HepG2 (cell line): ENCODE measurements at regions not wholly inside any gene's neighbourhood (a gene's known extent, or its start where the extent isn't known, plus 50 kb on each side); places are given as distances from the start of the nearest gene placed in this dataset.

Experiments
- CREB1 ChIP-seq, 2 experiments: fragments of 450-650 bp in 1 of 2; IDR thresholded peaks; 2 replicates each; pipeline ENCODE4 v1.6.1; 2016 to 2017; ENCODE audit warnings: control low read depth in 1 of 2, mild to moderate bottlenecking in 1 of 2, missing compliant biosample characterization in 1 of 2, missing genetic modification characterization in 1 of 2
- EEA1 ChIP-seq: sonication (generic); formaldehyde crosslinking; IDR thresholded peaks from 2 replicates; pipeline ENCODE4 v1.5.1; 2020; ENCODE audit warnings: mild to moderate bottlenecking, missing genetic modification reagents, borderline replicate concordance
- JUND ChIP-seq: sonication (generic); formaldehyde crosslinking; IDR thresholded peaks from 2 replicates; pipeline ENCODE4 v1.8.0; 2022; ENCODE audit warnings: mild to moderate bottlenecking, missing genetic modification reagents
- KDM4B ChIP-seq: sonication (generic); formaldehyde crosslinking; IDR thresholded peaks from 2 replicates; pipeline ENCODE4 v1.4.0; 2020; ENCODE audit warnings: missing genetic modification reagents
- SRF ChIP-seq: IDR thresholded peaks from 2 replicates; pipeline ENCODE4 v1.6.1; 2011; ENCODE audit warnings: mild to moderate bottlenecking, low read depth, low read length, moderate library complexity
- ZNF331 ChIP-seq: sonication (generic); formaldehyde crosslinking; IDR thresholded peaks from 2 replicates; pipeline ENCODE4 v1.4.0; 2020; ENCODE audit warnings: missing genetic modification reagents
- ZNF354B ChIP-seq: sonication (generic); formaldehyde crosslinking; IDR thresholded peaks from 2 replicates; pipeline ENCODE4 v1.8.0; 2022; ENCODE audit warnings: mild to moderate bottlenecking, missing genetic modification reagents
- ZNF367 ChIP-seq: sonication (generic); formaldehyde crosslinking; IDR thresholded peaks from 2 replicates; pipeline ENCODE4 v1.4.0; 2020; ENCODE audit warnings: missing genetic modification reagents, borderline replicate concordance
- ZNF501 ChIP-seq: sonication (generic); formaldehyde crosslinking; IDR thresholded peaks from 2 replicates; pipeline ENCODE4 v1.5.1; 2020; ENCODE audit warnings: mild to moderate bottlenecking, moderate library complexity, missing genetic modification reagents
- TF ChIP-seq, protein P1 (sequence below): sonication (generic); formaldehyde crosslinking; IDR thresholded peaks from 2 replicates; pipeline ENCODE4 v1.4.0; 2020; ENCODE audit warnings: mild to moderate bottlenecking, missing genetic modification reagents
- TF ChIP-seq, protein P2 (sequence below): sonication (generic); formaldehyde crosslinking; IDR thresholded peaks from 2 replicates; pipeline ENCODE4 v1.8.1; 2023; ENCODE audit warnings: mild to moderate bottlenecking, moderate library complexity, missing genetic modification reagents
- TF ChIP-seq, protein P3 (sequence below): sonication (generic); formaldehyde crosslinking; IDR thresholded peaks from 2 replicates; pipeline ENCODE4 v1.5.0; 2020; ENCODE audit warnings: mild to moderate bottlenecking, missing genetic modification reagents, borderline replicate concordance

DNA sequence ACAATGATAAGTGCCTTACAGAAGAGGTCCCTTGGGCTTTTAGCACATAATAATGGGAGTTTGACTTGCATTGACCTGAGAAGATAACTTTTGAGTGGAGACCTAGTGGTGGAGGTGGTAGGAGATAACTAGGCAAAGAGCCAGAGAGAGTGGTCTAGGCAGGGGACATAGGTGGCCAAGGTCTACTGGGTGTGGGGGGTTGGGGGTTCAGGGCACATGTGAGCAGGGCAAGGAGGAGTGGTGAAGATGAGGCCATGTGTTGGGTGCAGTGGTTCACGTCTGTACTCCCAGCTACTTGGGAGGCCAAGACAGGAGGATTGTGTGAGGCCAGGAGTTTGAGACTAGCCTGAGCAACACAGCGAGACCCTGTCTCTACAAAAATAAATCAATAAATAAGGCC is 74.3 kb upstream of the CTNNBL1 start:
- TF ChIP-seq, protein P1, sequence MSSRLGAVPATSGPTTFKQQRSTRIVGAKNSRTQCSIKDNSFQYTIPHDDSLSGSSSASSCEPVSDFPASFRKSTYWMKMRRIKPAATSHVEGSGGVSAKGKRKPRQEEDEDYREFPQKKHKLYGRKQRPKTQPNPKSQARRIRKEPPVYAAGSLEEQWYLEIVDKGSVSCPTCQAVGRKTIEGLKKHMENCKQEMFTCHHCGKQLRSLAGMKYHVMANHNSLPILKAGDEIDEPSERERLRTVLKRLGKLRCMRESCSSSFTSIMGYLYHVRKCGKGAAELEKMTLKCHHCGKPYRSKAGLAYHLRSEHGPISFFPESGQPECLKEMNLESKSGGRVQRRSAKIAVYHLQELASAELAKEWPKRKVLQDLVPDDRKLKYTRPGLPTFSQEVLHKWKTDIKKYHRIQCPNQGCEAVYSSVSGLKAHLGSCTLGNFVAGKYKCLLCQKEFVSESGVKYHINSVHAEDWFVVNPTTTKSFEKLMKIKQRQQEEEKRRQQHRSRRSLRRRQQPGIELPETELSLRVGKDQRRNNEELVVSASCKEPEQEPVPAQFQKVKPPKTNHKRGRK (CRISPR knock-in tag), result no peak
- TF ChIP-seq ZNF354B (CRISPR knock-in tag), result no peak
- TF ChIP-seq, protein P2, sequence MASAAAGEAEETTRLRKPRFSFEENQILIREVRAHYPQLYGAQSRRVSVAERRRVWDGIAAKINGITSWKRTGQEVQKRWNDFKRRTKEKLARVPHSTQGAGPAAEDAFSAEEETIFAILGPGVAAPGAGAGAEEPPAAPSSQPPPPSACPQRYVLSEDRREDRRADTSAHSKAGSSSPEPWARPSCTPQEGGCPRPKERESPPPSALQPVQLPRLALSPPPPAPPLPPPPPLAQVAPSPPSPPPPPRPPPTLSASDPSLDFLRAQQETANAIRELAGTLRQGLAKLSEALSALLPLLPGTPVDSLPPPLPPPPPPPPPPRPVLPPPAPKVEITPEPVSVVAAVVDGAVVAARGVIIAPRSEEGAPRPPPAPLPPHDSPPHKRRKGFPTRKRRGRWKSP (CRISPR knock-in tag), result no peak
- no peak for TF ChIP-seq SRF
- TF ChIP-seq JUND (CRISPR knock-in tag), result no peak
- TF ChIP-seq ZNF501 (CRISPR knock-in tag), result no peak
- TF ChIP-seq, protein P3, sequence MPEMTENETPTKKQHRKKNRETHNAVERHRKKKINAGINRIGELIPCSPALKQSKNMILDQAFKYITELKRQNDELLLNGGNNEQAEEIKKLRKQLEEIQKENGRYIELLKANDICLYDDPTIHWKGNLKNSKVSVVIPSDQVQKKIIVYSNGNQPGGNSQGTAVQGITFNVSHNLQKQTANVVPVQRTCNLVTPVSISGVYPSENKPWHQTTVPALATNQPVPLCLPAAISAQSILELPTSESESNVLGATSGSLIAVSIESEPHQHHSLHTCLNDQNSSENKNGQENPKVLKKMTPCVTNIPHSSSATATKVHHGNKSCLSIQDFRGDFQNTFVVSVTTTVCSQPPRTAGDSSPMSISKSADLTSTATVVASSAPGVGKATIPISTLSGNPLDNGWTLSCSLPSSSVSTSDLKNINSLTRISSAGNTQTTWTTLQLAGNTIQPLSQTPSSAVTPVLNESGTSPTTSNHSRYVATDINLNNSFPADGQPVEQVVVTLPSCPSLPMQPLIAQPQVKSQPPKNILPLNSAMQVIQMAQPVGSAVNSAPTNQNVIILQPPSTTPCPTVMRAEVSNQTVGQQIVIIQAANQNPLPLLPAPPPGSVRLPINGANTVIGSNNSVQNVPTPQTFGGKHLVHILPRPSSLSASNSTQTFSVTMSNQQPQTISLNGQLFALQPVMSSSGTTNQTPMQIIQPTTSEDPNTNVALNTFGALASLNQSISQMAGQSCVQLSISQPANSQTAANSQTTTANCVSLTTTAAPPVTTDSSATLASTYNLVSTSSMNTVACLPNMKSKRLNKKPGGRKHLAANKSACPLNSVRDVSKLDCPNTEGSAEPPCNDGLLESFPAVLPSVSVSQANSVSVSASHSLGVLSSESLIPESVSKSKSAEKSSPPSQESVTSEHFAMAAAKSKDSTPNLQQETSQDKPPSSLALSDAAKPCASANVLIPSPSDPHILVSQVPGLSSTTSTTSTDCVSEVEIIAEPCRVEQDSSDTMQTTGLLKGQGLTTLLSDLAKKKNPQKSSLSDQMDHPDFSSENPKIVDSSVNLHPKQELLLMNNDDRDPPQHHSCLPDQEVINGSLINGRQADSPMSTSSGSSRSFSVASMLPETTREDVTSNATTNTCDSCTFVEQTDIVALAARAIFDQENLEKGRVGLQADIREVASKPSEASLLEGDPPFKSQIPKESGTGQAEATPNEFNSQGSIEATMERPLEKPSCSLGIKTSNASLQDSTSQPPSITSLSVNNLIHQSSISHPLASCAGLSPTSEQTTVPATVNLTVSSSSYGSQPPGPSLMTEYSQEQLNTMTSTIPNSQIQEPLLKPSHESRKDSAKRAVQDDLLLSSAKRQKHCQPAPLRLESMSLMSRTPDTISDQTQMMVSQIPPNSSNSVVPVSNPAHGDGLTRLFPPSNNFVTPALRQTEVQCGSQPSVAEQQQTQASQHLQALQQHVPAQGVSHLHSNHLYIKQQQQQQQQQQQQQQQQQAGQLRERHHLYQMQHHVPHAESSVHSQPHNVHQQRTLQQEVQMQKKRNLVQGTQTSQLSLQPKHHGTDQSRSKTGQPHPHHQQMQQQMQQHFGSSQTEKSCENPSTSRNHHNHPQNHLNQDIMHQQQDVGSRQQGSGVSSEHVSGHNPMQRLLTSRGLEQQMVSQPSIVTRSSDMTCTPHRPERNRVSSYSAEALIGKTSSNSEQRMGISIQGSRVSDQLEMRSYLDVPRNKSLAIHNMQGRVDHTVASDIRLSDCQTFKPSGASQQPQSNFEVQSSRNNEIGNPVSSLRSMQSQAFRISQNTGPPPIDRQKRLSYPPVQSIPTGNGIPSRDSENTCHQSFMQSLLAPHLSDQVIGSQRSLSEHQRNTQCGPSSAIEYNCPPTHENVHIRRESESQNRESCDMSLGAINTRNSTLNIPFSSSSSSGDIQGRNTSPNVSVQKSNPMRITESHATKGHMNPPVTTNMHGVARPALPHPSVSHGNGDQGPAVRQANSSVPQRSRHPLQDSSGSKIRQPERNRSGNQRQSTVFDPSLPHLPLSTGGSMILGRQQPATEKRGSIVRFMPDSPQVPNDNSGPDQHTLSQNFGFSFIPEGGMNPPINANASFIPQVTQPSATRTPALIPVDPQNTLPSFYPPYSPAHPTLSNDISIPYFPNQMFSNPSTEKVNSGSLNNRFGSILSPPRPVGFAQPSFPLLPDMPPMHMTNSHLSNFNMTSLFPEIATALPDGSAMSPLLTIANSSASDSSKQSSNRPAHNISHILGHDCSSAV (CRISPR knock-in tag), result no peak
- TF ChIP-seq ZNF367 (CRISPR knock-in tag), result no peak
- no peak for TF ChIP-seq EEA1
- no peak for TF ChIP-seq KDM4B (CRISPR knock-in tag)
- TF ChIP-seq CREB1 (IDR thresholded peaks at IDR 0.05), result no peak
- TF ChIP-seq CREB1 (CRISPR knock-in tag; IDR thresholded peaks at IDR 0.05), result no peak
- no peak for TF ChIP-seq ZNF331 (CRISPR knock-in tag)
